GM18520 (cell line): ENCODE measurements at regions not wholly inside any gene's neighbourhood (a gene's known extent, or its start where the extent isn't known, plus 50 kb on each side); places are given as distances from the start of the nearest gene placed in this dataset.

ENCODE experiments used
- ATAC-seq: cut with Tn5 transposase; IDR thresholded peaks from one replicate; pipeline ENCODE4 v1.9.1; 2021; ENCODE audit not compliant: unreplicated experiment

- ATAC-seq, result no peak
These were observed 132.7 kb upstream of the FOXD3 start for GRCh38 chr1:63189677-63190076.

GRCh38 chr1:63190171-63190570 is 132.2 kb upstream of the FOXD3 start:
- no peak for ATAC-seq

- ATAC-seq, result no peak
These were observed 123.4 kb upstream of the FOXD3 start for GRCh38 chr1:63198871-63199394.

- no peak for ATAC-seq
These were observed 122.5 kb upstream of the FOXD3 start for GRCh38 chr1:63199706-63200335.

- ATAC-seq, result no peak
These were observed 121.7 kb upstream of the FOXD3 start for GRCh38 chr1:63200676-63201075.

GRCh38 chr1:63203641-63204040 is 118.7 kb upstream of the FOXD3 start:
- no peak for ATAC-seq

GRCh38 chr1:63205776-63206175 is 116.6 kb upstream of the FOXD3 start:
- ATAC-seq, result no peak

GRCh38 chr1:63214553-63214952 is 107.8 kb upstream of the FOXD3 start:
- ATAC-seq, result no peak

GRCh38 chr1:63223426-63223825 is 98.9 kb upstream of the FOXD3 start:
- ATAC-seq, result no peak

GRCh38 chr1:63230722-63231121 is 91.6 kb upstream of the FOXD3 start:
- ATAC-seq, result no peak

GRCh38 chr1:63238721-63239120 is 83.6 kb upstream of the FOXD3 start:
- no peak for ATAC-seq

- ATAC-seq, result no peak
These were observed 77.2 kb upstream of the FOXD3 start for GRCh38 chr1:63245186-63245585.

- ATAC-seq, result no peak
These were observed 74.2 kb upstream of the FOXD3 start for GRCh38 chr1:63248216-63248615.

GRCh38 chr1:63255153-63255552 is 67.2 kb upstream of the FOXD3 start:
- no peak for ATAC-seq

GRCh38 chr1:63261736-63262458 is 60.5 kb upstream of the FOXD3 start:
- ATAC-seq, result no peak

- no peak for ATAC-seq
These were observed 60.0 kb upstream of the FOXD3 start for GRCh38 chr1:63262459-63262770.

GRCh38 chr1:63264161-63264560 is 58.2 kb upstream of the FOXD3 start:
- no peak for ATAC-seq

GRCh38 chr1:63266857-63267256 is 55.5 kb upstream of the FOXD3 start:
- no peak for ATAC-seq

- ATAC-seq, result no peak
These were observed 53.5 kb upstream of the FOXD3 start for GRCh38 chr1:63268876-63269275.

GRCh38 chr1:63269571-63269970 is 52.8 kb upstream of the FOXD3 start:
- ATAC-seq, result no peak
